Smooth muscle cell (in vitro differentiated cells): ENCODE measurements at regions not wholly inside any gene's neighbourhood (a gene's known extent, or its start where the extent isn't known, plus 50 kb on each side); places are given as distances from the start of the nearest gene placed in this dataset.
A peak's percentile ranks its signal among the peaks of the same experiment; 100 is the strongest.
"Not testable (repeated sequence)": the region's sequence is repeated elsewhere in the genome, so short reads cannot be mapped to it uniquely, and the experiment has no call there.

Source experiments
- DNase-seq: peaks from one replicate; lab custom pipeline; 2025; ENCODE audit not compliant: unreplicated experiment; lab: John Stamatoyannopoulos, UW
- H2AFZ ChIP-seq: fragments of 200-600 bp; sonication (generic); 2 replicates; pipeline ENCODE4 v1.6.0; 2016; ENCODE audit warnings: antibody characterized with exemption, low read depth, mild to moderate bottlenecking
- H3F3A ChIP-seq: fragments of 200-600 bp; sonication (generic); 2 replicates; pipeline ENCODE4 v1.6.0; 2017; ENCODE audit warnings: antibody characterized with exemption, low read depth
- H3K27ac ChIP-seq: fragments of 200-600 bp; sonication (generic); 2 replicates; pipeline ENCODE4 v1.5.1; 2016; ENCODE audit warnings: low read depth, mild to moderate bottlenecking
- H3K27me3 ChIP-seq: fragments of 200-600 bp; sonication (generic); 2 replicates; pipeline ENCODE4 v1.6.1; 2016; ENCODE audit warnings: low read depth, mild to moderate bottlenecking
- H3K36me3 ChIP-seq: fragments of 200-600 bp; sonication (generic); 2 replicates; pipeline ENCODE4 v1.5.1; 2016; ENCODE audit warnings: low read depth
- H3K4me1 ChIP-seq: fragments of 200-600 bp; sonication (generic); 2 replicates; pipeline ENCODE4 v1.5.1; 2016; ENCODE audit warnings: low read depth
- H3K4me2 ChIP-seq: fragments of 200-600 bp; sonication (generic); 2 replicates; pipeline ENCODE4 v1.6.0; 2016; ENCODE audit warnings: mild to moderate bottlenecking
- H3K4me3 ChIP-seq: fragments of 200-600 bp; sonication (generic); 2 replicates; pipeline ENCODE4 v1.5.1; 2016; ENCODE audit warnings: mild to moderate bottlenecking
- H3K79me2 ChIP-seq: fragments of 200-600 bp; sonication (generic); 2 replicates; pipeline ENCODE4 v1.6.0; 2016; ENCODE audit warnings: low read depth, mild to moderate bottlenecking
- H3K9ac ChIP-seq: fragments of 200-600 bp; sonication (generic); 2 replicates; pipeline ENCODE4 v1.6.0; 2016; ENCODE audit warnings: low read depth
- H3K9me3 ChIP-seq: fragments of 200-600 bp; sonication (generic); replicated peaks from 2 replicates; pipeline ENCODE4 v1.5.1; 2016; ENCODE audit warnings: low read depth
- H4K20me1 ChIP-seq: fragments of 200-600 bp; sonication (generic); 2 replicates; pipeline ENCODE4 v1.6.0; 2016; ENCODE audit warnings: low read depth
- CTCF ChIP-seq: fragments of 200-600 bp; sonication (generic); IDR thresholded peaks from 2 replicates; pipeline ENCODE4 v1.5.1; 2017; ENCODE audit warnings: borderline replicate concordance, mild to moderate bottlenecking, antibody characterized with exemption; ENCODE audit not compliant: insufficient read depth, poor library complexity, severe bottlenecking
- WGBS: methylation state at CpG from one replicate; pipeline ENCODE4 v1.1.7; 2016; ENCODE audit warnings: low lambda C conversion rate; 5-methylcytosine and 5-hydroxymethylcytosine counted together

- peaks cover 17% of the 10 kb centered on the region for H3F3A ChIP-seq
- peak overlapping the region; percentile 60 for H3K27ac ChIP-seq
- no peak overlapping the region for H2AFZ ChIP-seq
- no peaks in the 10 kb centered on the region for H4K20me1 ChIP-seq
- H3K4me1 ChIP-seq: peaks cover 11% of the 10 kb centered on the region
- peak overlapping the region; percentile 68 for H3K4me2 ChIP-seq
- H3K9ac ChIP-seq: no peak overlapping the region
- 37% methylated on average over 9 of the region's 9 CpGs for WGBS
- H3K9me3 ChIP-seq: no peaks in the 10 kb centered on the region
- DNase-seq: no peak
- no peak overlapping the region for H3K4me3 ChIP-seq
- TF ChIP-seq CTCF: no peak
- H3K27me3 ChIP-seq: no peaks in the 10 kb centered on the region
- H3K36me3 ChIP-seq: no peaks in the 10 kb centered on the region
- no peaks in the 10 kb centered on the region for H3K79me2 ChIP-seq
Observed at GRCh38 chr10:28892818-28893547, 215.7 kb downstream of the BAMBI start.

- no peak overlapping the region for H3K9ac ChIP-seq
- WGBS: 86% methylated on average over 5 of the region's 5 CpGs
- H2AFZ ChIP-seq: no peak overlapping the region
- H3K36me3 ChIP-seq: no peaks in the 10 kb centered on the region
- H3K79me2 ChIP-seq: no peaks in the 10 kb centered on the region
- H3K27me3 ChIP-seq: no peaks in the 10 kb centered on the region
- peaks cover 17% of the 10 kb centered on the region for H3F3A ChIP-seq
- H3K9me3 ChIP-seq: no peaks in the 10 kb centered on the region
- no peak for TF ChIP-seq CTCF
- no peak overlapping the region for H3K27ac ChIP-seq
- no peaks in the 10 kb centered on the region for H4K20me1 ChIP-seq
- no peak overlapping the region for H3K4me2 ChIP-seq
- no peak overlapping the region for H3K4me3 ChIP-seq
- DNase-seq: no peak
- H3K4me1 ChIP-seq: peaks cover 15% of the 10 kb centered on the region
Observed at GRCh38 chr10:28894146-28894545, 216.8 kb downstream of the BAMBI start.

- not testable (repeated sequence) for H3K4me3 ChIP-seq, H3K9me3 ChIP-seq, H3K27me3 ChIP-seq, H3K36me3 ChIP-seq, H3K9ac ChIP-seq, H3K27ac ChIP-seq, H4K20me1 ChIP-seq, H3K79me2 ChIP-seq, H2AFZ ChIP-seq, H3K4me2 ChIP-seq, DNase-seq
- Histone ChIP-seq H3F3A (peaks cover 17% of the 10 kb centered on the region), H3K4me1 (peaks cover 15% of the 10 kb centered on the region)
- 87% methylated on average over 15 of the region's 15 CpGs for WGBS
Observed at GRCh38 chr10:28895671-28896070, 218.3 kb downstream of the BAMBI start.

- 99% methylated on average over 35 of the region's 44 CpGs for WGBS
- not testable (repeated sequence) for H4K20me1 ChIP-seq, H3K4me3 ChIP-seq, H3K36me3 ChIP-seq, H3K9me3 ChIP-seq, H3K79me2 ChIP-seq, H3K9ac ChIP-seq, H3K27ac ChIP-seq, H3K4me2 ChIP-seq, H3K27me3 ChIP-seq, DNase-seq
- Histone ChIP-seq H3F3A (peaks cover 16% of the 10 kb centered on the region), H3K4me1 (peaks cover 15% of the 10 kb centered on the region), H2AFZ (peak overlapping the region; percentile 59)
Observed at GRCh38 chr10:28896791-28897409, 219.6 kb downstream of the BAMBI start.
